GM23338 (cell line): ENCODE measurements at regions not wholly inside any gene's neighbourhood (a gene's known extent, or its start where the extent isn't known, plus 50 kb on each side); places are given as distances from the start of the nearest gene placed in this dataset.

Experiments
- ATAC-seq: fragments of 200-7000 bp; cut with Tn5 transposase; 3 replicates; pipeline ENCODE4 v1.9.1; 2020
- DNase-seq: peaks from one replicate; pipeline ENCODE4 v3.0.0-alpha.2; 2015; ENCODE audit warnings: low spot score
- H2AFZ ChIP-seq: fragments of 200-600 bp; sonication (generic); 2 replicates; pipeline ENCODE4 v1.8.0; 2016; ENCODE audit warnings: antibody characterized with exemption, mild to moderate bottlenecking, moderate library complexity
- H3F3A ChIP-seq: fragments of 200-600 bp; sonication (generic); replicated peaks from 2 replicates; pipeline ENCODE4 v1.8.0; 2017; ENCODE audit warnings: antibody characterized with exemption, mixed run types, low read depth
- H3K27ac ChIP-seq: fragments of 200-600 bp; sonication (generic); 2 replicates; pipeline ENCODE4 v1.6.1; 2016; ENCODE audit warnings: low read depth
- H3K27me3 ChIP-seq: fragments of 200-600 bp; sonication (generic); 2 replicates; pipeline ENCODE4 v1.8.0; 2016; ENCODE audit warnings: mild to moderate bottlenecking, mixed run types, moderate library complexity; ENCODE audit not compliant: insufficient read depth
- H3K36me3 ChIP-seq: fragments of 200-600 bp; sonication (generic); 2 replicates; pipeline ENCODE4 v1.8.0; 2016; ENCODE audit warnings: mild to moderate bottlenecking; ENCODE audit not compliant: insufficient read depth
- H3K4me1 ChIP-seq: fragments of 200-600 bp; sonication (generic); 2 replicates; pipeline ENCODE4 v1.8.0; 2016; ENCODE audit warnings: mild to moderate bottlenecking, moderate library complexity; ENCODE audit not compliant: insufficient read depth
- H3K4me2 ChIP-seq: fragments of 200-600 bp; sonication (generic); 2 replicates; pipeline ENCODE4 v1.7.1; 2017; ENCODE audit warnings: mixed run types
- H3K4me3 ChIP-seq: fragments of 200-600 bp; sonication (generic); 2 replicates; pipeline ENCODE4 v1.6.1; 2016; ENCODE audit warnings: mixed run types
- H3K79me2 ChIP-seq: fragments of 200-600 bp; sonication (generic); replicated peaks from 2 replicates; pipeline ENCODE4 v1.8.0; 2017; ENCODE audit warnings: mild to moderate bottlenecking; ENCODE audit not compliant: insufficient read depth
- H3K9me2 ChIP-seq: fragments of 200-600 bp; sonication (generic); 2 replicates; pipeline ENCODE4 v1.8.0; 2017; ENCODE audit not compliant: insufficient read depth
- H4K20me1 ChIP-seq: fragments of 200-600 bp; sonication (generic); replicated peaks from 2 replicates; pipeline ENCODE4 v1.8.0; 2017; ENCODE audit warnings: mild to moderate bottlenecking; ENCODE audit not compliant: insufficient read depth
- H3K27ac Mint-ChIP-seq: 2 replicates; pipeline ENCODE4 v1.8.0; 2020; ENCODE audit warnings: inconsistent platforms, mild to moderate bottlenecking, moderate library complexity, mixed read lengths
- H3K27me3 Mint-ChIP-seq: 3 replicates; pipeline ENCODE4 v1.8.0; 2022; ENCODE audit warnings: low read depth, mild to moderate bottlenecking, moderate library complexity, mixed read lengths, inconsistent platforms; ENCODE audit not compliant: insufficient read depth, poor library complexity
- H3K36me3 Mint-ChIP-seq: 3 replicates; pipeline ENCODE4 v1.8.0; 2021; ENCODE audit warnings: low read depth, mild to moderate bottlenecking, inconsistent platforms, moderate library complexity, mixed read lengths
- H3K4me1 Mint-ChIP-seq: 3 replicates; pipeline ENCODE4 v1.8.0; 2020; ENCODE audit warnings: mild to moderate bottlenecking, inconsistent platforms, mixed read lengths
- H3K4me3 Mint-ChIP-seq: 3 replicates; pipeline ENCODE4 v1.8.0; 2021; ENCODE audit warnings: moderate library complexity, mild to moderate bottlenecking, inconsistent platforms, mixed read lengths
- H3K9me3 Mint-ChIP-seq: 3 replicates; pipeline ENCODE4 v1.8.0; 2020; ENCODE audit warnings: moderate library complexity, mild to moderate bottlenecking, inconsistent platforms, mixed read lengths
- CREB1 ChIP-seq: fragments of 250-450 bp; sonication (Bioruptor Pico); IDR thresholded peaks from 2 replicates; pipeline ENCODE4 v1.5.0; 2020; ENCODE audit warnings: low read depth, mild to moderate bottlenecking, moderate library complexity
- CTCF ChIP-seq, 2 experiments: fragments of 200-600 bp in 1 of 2; sonication (generic) in 1 of 2; conservative IDR thresholded peaks; 2 replicates each; pipeline versions ENCODE4 v1.5.1 to v1.6.1; 2016 to 2017; ENCODE audit warnings: antibody characterized with exemption in 2 of 2, low read depth in 2 of 2, mild to moderate bottlenecking in 2 of 2, moderate library complexity in 1 of 2
- ETS1 ChIP-seq: IDR thresholded peaks from 2 replicates; pipeline ENCODE4 v1.6.1; 2016; ENCODE audit warnings: antibody characterized with exemption
- EZH2 ChIP-seq: fragments of 200-600 bp; sonication (generic); IDR thresholded peaks from one replicate; pipeline ENCODE4 v1.8.0; 2017; ENCODE audit warnings: antibody characterized with exemption, mild to moderate bottlenecking, low read depth; ENCODE audit not compliant: unreplicated experiment
- STAT1 ChIP-seq: IDR thresholded peaks from one replicate; pipeline ENCODE4 v1.6.1; 2016; ENCODE audit warnings: antibody characterized with exemption; ENCODE audit not compliant: unreplicated experiment
- ZNF114 ChIP-seq: fragments of 250-450 bp; sonication (Bioruptor Pico); IDR thresholded peaks from 2 replicates; pipeline ENCODE4 v1.5.0; 2020; ENCODE audit warnings: mild to moderate bottlenecking, moderate library complexity
- ZNF462 ChIP-seq: fragments of 250-450 bp; sonication (Bioruptor Pico); IDR thresholded peaks from 2 replicates; pipeline ENCODE4 v1.5.0; 2020; ENCODE audit warnings: mild to moderate bottlenecking, moderate library complexity

GRCh38 chr12:102334765-102335164, 137.1 kb upstream of the PMCH start:
- Histone ChIP-seq H3K36me3 (no peaks in the 10 kb centered on the region), H3K4me3 (no peak overlapping the region), H4K20me1 (0 out of 2 replicates have a peak, but pooled peaks cover 3% of the 10 kb centered on the region), H3K27me3 (no peaks in the 10 kb centered on the region), H3K4me2 (no peak overlapping the region), H3K4me1 (no peaks in the 10 kb centered on the region), H2AFZ (no peak overlapping the region), H3F3A (no peaks in the 10 kb centered on the region), H3K27ac (no peak overlapping the region), H3K9me2 (peaks cover 21% of the 10 kb centered on the region), H3K79me2 (no peaks in the 10 kb centered on the region)
- H3K9me3 Mint-ChIP-seq = peaks cover 8% of the 10 kb centered on the region
- TF ChIP-seq CREB1 = no peak
- TF ChIP-seq ZNF114 (CRISPR knock-in tag) = no peak
- no peak for DNase-seq
- H3K4me1 Mint-ChIP-seq = no peaks in the 10 kb centered on the region
- no peak overlapping the region for H3K27ac Mint-ChIP-seq
- no peak overlapping the region for H3K4me3 Mint-ChIP-seq
- ATAC-seq = no peak
- no peaks in the 10 kb centered on the region for H3K27me3 Mint-ChIP-seq
- no peaks in the 10 kb centered on the region for H3K36me3 Mint-ChIP-seq

- Mint-ChIP-seq H3K27ac (no peak overlapping the region), H3K9me3 (peaks cover 4% of the 10 kb centered on the region; the same call in 1 of the 3 replicates), H3K36me3 (no peaks in the 10 kb centered on the region), H3K4me3 (no peak overlapping the region), H3K27me3 (no peaks in the 10 kb centered on the region), H3K4me1 (peaks cover 7% of the 10 kb centered on the region)
- Histone ChIP-seq H2AFZ (no peak overlapping the region), H3K4me1 (no peaks in the 10 kb centered on the region), H3K27ac (no peak overlapping the region), H3F3A (no peaks in the 10 kb centered on the region), H3K27me3 (no peaks in the 10 kb centered on the region), H3K36me3 (no peaks in the 10 kb centered on the region), H3K4me3 (no peak overlapping the region), H3K79me2 (no peaks in the 10 kb centered on the region), H4K20me1 (no peaks in the 10 kb centered on the region), H3K4me2 (no peak overlapping the region), H3K9me2 (peaks cover 18% of the 10 kb centered on the region)
- TF ChIP-seq EZH2 (no peak), CTCF (conservative IDR thresholded peaks at IDR 0.05; ENCODE audit: low read depth in 2 of 2) (no peak), ETS1 (no peak), STAT1 (no peak), ZNF462 (CRISPR knock-in tag) (no peak), ZNF114 (CRISPR knock-in tag) (no peak), CREB1 (no peak)
- DNase-seq (no peak), ATAC-seq (no peak)
Observed at GRCh38 chr12:102331419-102331818, 133.8 kb upstream of the PMCH start.
